GM18909 (cell line): ENCODE measurements at regions not wholly inside any gene's neighbourhood (a gene's known extent, or its start where the extent isn't known, plus 50 kb on each side); places are given as distances from the start of the nearest gene placed in this dataset.

Experiments
- ATAC-seq: cut with Tn5 transposase; IDR thresholded peaks from one replicate; pipeline ENCODE4 v1.9.1; 2021; ENCODE audit warnings: mild to moderate bottlenecking; ENCODE audit not compliant: unreplicated experiment, poor library complexity

- ATAC-seq: no peak
Measured at GRCh38 chr20:48262955-48263354, 477.7 kb upstream of the SULF2 start.

- no peak for ATAC-seq
Measured at GRCh38 chr20:48262466-48262865, 477.2 kb upstream of the SULF2 start.

- ATAC-seq: no peak
Measured at GRCh38 chr20:48261398-48261910, 476.2 kb upstream of the SULF2 start.

- ATAC-seq: no peak
Measured at GRCh38 chr20:48260129-48260756, 475.0 kb upstream of the SULF2 start.

- no peak for ATAC-seq
Measured at GRCh38 chr20:48259456-48259855, 474.2 kb upstream of the SULF2 start.

GRCh38 chr20:48257833-48258232, 472.6 kb upstream of the SULF2 start:
- no peak for ATAC-seq

- no peak for ATAC-seq
Measured at GRCh38 chr20:48247961-48248360, 462.7 kb upstream of the SULF2 start.

- ATAC-seq: no peak
Measured at GRCh38 chr20:48246061-48246790, 460.9 kb upstream of the SULF2 start.

- no peak for ATAC-seq
Measured at GRCh38 chr20:48242623-48243022, 457.3 kb upstream of the SULF2 start.

GRCh38 chr20:48241482-48241881, 456.2 kb upstream of the SULF2 start:
- ATAC-seq: no peak

GRCh38 chr20:48238781-48239180, 453.5 kb upstream of the SULF2 start:
- no peak for ATAC-seq

GRCh38 chr20:48238326-48238725, 453.0 kb upstream of the SULF2 start:
- no peak for ATAC-seq

GRCh38 chr20:48236000-48236970, 451.0 kb upstream of the SULF2 start:
- no peak for ATAC-seq

- no peak for ATAC-seq
Measured at GRCh38 chr20:48234951-48235350, 449.7 kb upstream of the SULF2 start.

GRCh38 chr20:48231253-48231930, 446.1 kb upstream of the SULF2 start:
- no peak for ATAC-seq

- ATAC-seq: no peak
Measured at GRCh38 chr20:48230216-48230615, 444.9 kb upstream of the SULF2 start.

- no peak for ATAC-seq
Measured at GRCh38 chr20:48227381-48227780, 442.1 kb upstream of the SULF2 start.

GRCh38 chr20:48226642-48227041, 441.4 kb upstream of the SULF2 start:
- ATAC-seq: no peak

GRCh38 chr20:48224533-48225050, 439.3 kb upstream of the SULF2 start:
- ATAC-seq: no peak

- ATAC-seq: no peak
Measured at GRCh38 chr20:48223715-48224114, 438.4 kb upstream of the SULF2 start.
